SK-N-SH treated with all-trans-retinoic acid at 6 μM for 48 hours (cell line): ENCODE measurements at regions not wholly inside any gene's neighbourhood (a gene's known extent, or its start where the extent isn't known, plus 50 kb on each side); places are given as distances from the start of the nearest gene placed in this dataset.

Source experiments
- CSDC2 ChIP-seq: fragments of 250-450 bp; sonication (Bioruptor Pico); IDR thresholded peaks from 2 replicates; pipeline ENCODE4 v1.5.0; 2020; ENCODE audit warnings: mild to moderate bottlenecking, moderate library complexity
- ISL1 ChIP-seq: fragments of 250-450 bp; sonication (Bioruptor Pico); IDR thresholded peaks from 2 replicates; pipeline ENCODE4 v2.1.2; 2022; ENCODE audit warnings: mild to moderate bottlenecking, moderate library complexity
- RARB ChIP-seq: fragments of 250-450 bp; sonication (Bioruptor Pico); IDR thresholded peaks from 2 replicates; pipeline ENCODE4 v1.8.0; 2021; ENCODE audit warnings: mild to moderate bottlenecking, moderate library complexity
- ZNF8 ChIP-seq: fragments of 450-650 bp; formaldehyde crosslinking; IDR thresholded peaks from 2 replicates; pipeline ENCODE4 v1.5.0; 2020; ENCODE audit warnings: mild to moderate bottlenecking, moderate library complexity
- TF ChIP-seq, protein P1 (sequence below): fragments of 250-450 bp; sonication (Bioruptor Pico); IDR thresholded peaks from 2 replicates; pipeline ENCODE4 v1.8.0; 2020; ENCODE audit warnings: mild to moderate bottlenecking, moderate library complexity, borderline replicate concordance

- TF ChIP-seq ZNF8 (CRISPR knock-in tag) (no peak), ISL1 (CRISPR knock-in tag) (no peak), RARB (CRISPR knock-in tag) (no peak), CSDC2 (CRISPR knock-in tag) (no peak)
- TF ChIP-seq, protein P1, sequence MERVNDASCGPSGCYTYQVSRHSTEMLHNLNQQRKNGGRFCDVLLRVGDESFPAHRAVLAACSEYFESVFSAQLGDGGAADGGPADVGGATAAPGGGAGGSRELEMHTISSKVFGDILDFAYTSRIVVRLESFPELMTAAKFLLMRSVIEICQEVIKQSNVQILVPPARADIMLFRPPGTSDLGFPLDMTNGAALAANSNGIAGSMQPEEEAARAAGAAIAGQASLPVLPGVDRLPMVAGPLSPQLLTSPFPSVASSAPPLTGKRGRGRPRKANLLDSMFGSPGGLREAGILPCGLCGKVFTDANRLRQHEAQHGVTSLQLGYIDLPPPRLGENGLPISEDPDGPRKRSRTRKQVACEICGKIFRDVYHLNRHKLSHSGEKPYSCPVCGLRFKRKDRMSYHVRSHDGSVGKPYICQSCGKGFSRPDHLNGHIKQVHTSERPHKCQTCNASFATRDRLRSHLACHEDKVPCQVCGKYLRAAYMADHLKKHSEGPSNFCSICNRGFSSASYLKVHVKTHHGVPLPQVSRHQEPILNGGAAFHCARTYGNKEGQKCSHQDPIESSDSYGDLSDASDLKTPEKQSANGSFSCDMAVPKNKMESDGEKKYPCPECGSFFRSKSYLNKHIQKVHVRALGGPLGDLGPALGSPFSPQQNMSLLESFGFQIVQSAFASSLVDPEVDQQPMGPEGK (CRISPR knock-in tag) = no peak
These were observed 68.1 kb upstream of the PCSK2 start for GRCh38 chr20:17158701-17159100.
